Ramos (cell line): ENCODE measurements at regions not wholly inside any gene's neighbourhood (a gene's known extent, or its start where the extent isn't known, plus 50 kb on each side); places are given as distances from the start of the nearest gene placed in this dataset.

ENCODE experiments used
- in situ Hi-C: fragments of 300-500 bp; cut with MboI; formaldehyde crosslinking; loops from one replicate; pipeline ENCODE4 v1.14.3; 2022; ENCODE audit warnings: low sequenced_read_pairs; ENCODE audit not compliant: unreplicated experiment

DNA sequence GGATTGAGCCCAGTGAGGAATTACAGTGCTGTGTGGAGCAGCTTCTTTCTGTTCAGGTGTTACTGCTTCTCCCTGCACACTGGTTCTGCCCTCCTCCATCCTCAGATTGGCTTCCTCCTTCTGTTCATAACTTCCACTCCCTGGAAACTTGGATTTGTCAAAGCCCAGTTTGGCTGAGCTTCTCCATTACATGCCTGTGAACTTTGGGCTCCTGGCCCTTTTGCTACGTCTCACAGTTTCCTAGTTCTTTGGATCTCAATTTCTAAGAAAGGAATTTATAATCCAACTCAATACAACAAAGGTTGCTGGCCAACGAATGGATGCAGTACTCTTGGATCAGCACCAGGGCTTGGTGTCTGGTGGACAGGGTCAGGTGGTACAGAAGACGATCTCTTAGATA is 318.1 kb downstream of the RPS24 start:
- in situ Hi-C loops = no loop called here

DNA sequence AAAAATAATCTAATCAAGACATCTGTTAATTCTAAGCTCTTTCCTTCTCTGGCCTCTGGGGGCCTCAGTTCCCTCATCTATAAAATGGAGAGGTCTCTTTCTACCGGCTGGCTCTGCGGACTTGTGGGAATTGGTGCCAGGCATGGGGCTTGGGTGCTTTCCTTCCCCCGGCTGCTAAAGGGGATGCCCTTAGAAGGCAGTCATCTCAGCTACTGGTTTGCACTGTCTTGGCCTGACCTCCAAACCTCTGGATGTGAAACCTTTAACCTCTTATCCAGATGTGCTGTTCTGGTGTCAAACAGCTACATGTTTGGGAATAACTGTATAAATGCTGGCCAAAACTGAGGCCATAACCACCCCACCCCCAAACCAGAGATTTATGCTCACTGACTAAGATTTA is 320.0 kb downstream of the RPS24 start:
- in situ Hi-C loops = no loop called here

DNA sequence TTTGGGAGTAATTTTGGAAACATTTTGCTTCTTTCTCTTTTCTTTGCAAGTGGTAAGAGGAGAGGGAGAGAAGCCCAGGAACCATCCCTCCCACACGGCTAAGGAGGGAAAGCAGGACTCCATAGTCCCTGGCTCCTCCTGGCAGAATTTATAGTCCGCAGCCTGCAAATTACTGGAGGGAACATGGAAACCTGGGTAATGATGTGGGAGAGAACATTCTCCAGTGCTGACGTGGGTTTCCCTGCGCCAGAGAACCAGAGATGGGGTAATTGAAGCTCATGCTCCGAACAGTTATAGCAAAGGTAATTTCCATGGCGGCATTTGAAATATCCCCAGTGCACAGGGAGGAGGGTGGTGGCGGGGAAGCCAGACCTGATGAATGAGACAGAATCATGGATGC is 320.4 kb downstream of the RPS24 start:
- in situ Hi-C loops = no loop called here

DNA sequence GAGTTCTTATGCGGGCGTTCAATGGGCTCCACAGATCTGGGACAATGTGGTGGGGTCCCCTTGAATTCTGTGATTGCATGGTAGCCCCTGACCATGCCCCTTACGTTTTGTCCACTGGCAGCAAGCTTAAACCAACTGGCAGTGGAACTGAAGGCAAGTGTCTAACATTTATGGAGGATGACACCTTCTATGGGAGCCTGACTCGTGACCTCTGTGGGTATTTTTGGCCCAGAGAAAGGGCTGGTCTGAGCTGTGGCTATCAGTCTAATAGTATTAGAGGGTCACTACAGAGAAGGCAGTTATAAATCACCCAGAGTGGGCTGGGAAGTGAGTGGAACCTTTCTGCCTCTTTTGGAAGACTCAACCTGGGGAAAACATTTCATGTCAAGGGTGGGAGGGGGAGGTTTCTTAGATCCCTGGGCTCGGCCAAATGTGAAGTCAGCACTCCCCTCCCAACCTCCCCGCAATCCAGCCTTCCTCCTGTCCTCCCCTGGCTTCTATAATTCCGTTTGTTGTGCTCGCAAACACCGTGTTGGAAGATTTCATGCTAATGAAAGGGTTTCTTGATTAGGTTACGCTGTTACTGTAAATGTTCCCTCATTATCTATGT is 322.7 kb downstream of the RPS24 start:
- in situ Hi-C loops = no loop called here

DNA sequence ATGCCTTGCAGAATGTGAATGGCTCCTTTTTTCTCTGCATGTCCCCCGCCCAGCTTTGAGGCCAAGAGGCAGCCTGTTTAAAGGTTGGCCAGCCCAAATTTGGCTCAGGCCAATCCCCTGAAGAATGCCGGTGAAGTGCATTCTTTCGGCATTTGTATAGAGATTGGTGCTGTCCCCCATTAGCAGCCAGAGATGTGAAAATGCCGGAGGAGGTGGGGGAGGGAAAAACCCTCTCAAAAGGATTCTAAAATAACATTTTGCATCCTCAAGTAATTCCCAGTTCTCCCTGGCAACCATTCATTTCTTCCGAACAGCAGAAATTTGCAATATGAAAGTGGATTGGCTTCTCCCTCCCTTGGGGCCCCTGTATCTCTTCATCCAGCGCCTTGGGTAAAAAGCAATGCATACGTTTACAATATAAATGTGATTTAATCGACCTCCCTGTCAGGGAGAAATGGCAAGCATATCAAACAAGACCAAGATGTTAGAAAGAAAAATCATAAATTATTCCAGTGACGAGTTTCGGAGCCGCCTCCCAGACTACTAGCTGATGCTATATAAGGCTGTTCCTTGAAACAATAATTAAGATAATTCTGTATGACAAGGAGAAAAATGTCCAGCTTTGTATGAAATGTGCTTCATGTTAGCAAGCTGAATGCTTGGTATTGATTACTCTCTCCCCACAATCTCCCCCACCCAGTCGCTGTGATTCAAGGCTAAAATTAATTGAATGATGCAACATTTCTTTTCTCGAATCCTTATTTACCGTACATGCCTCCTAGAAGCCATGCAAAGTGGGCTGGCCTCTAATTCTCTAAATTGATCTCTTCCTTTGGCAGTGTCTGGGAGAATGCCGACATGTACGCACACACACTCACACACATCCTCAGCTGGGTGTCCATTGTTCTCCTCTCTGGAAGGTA is 323.7 kb downstream of the RPS24 start:
- in situ Hi-C loops = no loop called here

DNA sequence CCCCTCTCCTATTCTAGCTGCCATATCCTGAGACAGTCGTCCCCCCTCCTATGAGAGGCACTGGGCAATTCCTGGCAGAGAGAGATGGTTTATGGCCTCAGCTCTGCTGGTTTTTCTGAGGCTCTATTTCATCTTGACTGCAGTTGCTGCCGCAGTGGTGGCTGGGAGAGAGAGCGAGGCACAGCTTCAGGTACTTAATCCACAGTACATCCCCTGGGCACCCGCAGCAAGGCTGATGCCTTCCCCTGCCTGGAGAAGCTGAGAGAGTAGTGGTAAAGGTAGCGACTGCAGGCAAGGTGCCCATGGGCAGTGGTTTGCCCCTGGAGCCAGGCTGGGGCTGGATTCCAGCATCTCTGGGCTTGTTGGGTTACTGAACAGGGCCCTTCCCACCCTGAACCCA is 324.7 kb downstream of the RPS24 start:
- in situ Hi-C loops = no loop called here

DNA sequence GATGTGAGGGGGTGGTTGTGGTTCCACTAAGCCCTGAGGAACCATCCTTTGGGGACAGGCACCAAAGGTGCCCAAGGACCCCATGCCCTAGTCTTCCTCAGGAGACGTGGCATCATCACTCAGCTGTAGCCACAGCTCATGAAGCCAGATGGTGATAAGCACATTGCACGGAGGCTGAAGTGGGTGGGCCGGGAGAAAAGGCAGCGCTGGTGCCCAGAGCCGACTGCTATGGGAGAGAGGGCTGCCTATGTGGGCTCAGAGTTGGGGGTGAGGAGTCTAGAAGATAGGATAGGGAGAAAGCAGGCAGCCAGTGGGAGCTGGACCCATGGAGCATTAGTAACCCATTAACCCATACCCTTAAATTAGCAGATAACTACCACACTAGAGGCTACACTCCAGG is 325.3 kb downstream of the RPS24 start:
- in situ Hi-C loops = no loop called here

DNA sequence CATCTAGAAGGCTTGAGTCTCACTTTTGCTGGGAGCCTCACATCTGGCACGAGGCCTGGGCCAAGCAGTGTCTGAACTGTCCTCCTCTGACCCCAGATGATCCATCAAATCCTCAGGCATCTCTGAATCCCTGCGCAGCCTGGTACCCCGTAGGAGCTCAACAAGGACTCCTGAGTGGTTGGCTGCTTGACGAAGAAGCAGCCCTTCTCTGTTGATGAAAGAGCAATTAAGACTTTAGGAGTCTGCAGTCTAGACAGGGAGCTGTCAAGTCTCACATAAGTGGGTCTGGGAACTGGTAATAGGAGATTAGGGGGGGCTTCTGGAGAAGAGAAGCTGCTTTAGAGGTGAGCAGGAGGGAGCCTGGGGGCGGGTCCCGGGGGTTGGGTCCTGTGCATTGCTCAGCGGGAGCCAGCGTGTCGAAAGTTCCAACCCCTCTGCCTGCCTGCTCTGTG is 326.0 kb downstream of the RPS24 start:
- in situ Hi-C loops = no loop called here

DNA sequence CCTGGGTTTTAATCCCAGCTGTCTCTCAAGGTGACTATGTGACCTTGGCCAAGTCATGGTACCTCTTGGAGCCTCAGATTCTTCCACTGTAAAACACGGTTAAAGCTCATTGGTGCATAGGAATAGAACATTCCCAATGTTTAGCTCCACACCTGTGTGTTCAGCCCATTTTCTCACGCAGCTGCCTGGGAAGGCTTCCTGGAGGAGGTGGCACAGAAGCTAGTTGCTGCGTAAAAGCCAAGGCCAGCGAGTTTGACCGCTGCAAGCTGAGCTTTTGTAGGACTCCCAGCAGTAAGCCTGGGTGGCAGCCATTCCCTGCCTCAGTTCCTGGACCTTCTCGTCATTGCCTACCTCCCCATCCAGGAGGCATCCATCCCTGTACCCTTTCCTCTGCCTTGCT is 326.6 kb downstream of the RPS24 start:
- in situ Hi-C loops = no loop called here

DNA sequence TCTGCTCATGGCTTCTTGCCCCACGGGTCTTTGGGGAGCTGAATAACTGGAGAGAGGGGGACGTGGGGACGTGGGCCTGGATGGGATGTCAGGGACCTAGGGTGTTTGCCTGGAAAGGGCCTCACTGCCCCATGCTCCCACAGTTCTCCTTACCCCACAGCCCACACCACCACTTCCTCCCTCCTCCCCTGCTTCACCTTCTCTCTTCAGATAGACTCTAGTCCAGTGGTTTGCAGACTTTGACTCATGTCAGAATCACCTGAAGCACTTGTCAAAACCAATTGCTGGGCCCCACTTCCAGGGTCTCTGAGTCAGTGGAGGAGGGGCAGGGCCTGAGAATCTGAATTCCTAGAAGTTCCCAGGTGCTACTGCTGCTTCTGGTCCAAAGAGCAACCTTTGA is 327.4 kb downstream of the RPS24 start:
- in situ Hi-C loops = no loop called here

DNA sequence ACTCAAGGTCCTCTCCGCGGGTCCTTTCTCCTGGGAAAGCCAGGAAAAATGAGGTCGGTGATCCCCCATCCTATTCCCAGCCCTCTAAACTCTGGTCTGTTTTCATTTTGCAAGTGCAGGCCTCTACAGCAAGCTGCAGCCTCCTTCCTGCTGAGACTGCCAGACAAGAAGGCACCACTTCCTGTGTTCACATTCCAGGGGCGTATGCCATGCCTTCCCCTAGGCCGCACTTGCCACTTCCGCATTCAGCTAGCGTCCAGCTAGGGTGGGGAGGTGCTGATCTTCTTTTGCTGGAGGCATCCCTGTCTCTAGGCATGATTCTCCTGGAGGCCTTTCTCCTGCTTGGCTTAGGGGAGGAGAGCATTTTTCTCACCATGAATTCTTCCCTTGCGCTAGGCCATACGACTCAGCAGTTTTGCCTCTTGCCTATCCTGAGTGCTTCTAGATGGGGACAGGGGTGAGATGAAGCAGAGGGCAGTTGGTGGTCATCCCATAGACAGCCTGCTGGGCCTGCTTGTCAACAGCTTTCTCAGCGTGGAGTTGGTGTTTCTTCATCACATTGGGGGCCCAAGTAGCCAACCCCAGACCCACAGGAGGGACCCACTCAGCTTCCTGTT is 328.9 kb downstream of the RPS24 start:
- in situ Hi-C loops = no loop called here

DNA sequence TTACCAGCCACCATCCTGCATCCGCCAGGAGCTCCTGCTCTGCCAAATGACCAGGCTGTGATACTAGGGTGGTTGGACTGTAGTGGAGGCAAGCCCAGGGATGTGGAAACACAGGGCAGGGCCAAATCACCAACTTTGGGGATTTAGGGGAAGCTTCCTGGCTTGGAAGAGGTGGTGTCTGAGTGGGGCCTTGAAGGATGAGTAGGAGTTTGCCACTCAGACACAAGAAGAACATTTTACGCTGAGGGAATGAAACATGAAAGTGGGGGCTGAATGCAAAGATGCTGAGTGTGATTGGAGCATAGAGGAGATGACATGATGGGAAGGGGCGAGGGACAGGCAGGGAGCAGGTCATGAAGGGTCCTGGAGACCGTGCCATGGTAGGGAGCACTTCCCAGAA is 329.5 kb downstream of the RPS24 start:
- in situ Hi-C loops = no loop called here

DNA sequence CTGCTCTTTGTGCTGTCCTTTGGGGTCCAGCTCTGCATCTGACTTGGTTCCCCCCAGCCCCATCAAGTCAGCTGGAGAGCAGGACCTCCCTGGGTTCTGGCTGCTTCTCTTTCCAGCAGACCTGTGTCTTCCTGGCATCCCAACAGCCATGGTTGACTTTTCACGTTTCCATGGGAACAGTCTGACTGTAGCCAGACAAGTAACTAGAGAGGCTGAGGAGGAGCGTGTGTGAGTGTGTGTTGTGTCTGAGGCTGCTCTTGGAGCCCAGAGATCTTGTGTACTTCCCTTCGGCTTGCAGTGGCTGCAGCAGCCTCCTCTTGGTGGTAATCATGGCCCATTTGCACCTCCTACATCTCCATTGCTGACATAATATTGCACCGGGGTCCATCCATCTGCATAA is 332.0 kb downstream of the RPS24 start:
- in situ Hi-C loops = no loop called here

DNA sequence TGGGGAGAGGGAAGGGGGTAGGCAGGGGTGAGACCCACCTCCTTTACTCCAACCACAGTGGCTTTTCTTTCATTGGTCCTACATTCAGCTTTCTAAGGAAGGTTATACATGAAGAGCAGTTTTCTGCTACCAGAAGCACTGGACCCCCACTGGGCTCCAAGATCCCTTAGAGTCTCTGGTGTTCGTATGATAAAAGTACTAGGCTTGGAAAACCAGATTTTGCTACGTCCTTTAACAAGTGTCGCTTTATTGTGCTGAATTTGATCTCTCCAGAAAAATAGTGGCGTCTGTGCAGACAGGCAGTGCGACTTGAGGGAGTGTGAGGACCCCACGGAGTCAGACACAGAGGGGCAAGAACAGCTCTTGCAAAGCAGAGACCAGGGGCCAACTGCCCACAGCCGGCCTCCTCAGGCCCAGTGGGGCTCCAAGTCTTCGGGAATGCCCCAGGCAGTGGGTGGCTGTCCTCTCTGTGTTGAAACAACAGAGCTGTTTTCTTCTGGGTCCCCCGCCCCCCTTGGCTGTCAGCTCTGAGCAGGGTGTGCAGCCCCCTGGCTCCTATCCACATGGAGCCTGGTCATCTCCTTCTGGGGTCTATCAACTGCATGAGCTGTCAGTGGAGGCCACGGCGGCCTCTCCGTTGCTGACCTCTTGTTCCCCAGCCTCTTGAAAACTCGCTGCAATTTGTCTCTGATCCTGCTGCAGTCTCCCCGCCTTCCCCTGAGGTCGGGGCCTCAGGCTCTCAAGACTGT is 333.2 kb downstream of the RPS24 start:
- in situ Hi-C loops = no loop called here

DNA sequence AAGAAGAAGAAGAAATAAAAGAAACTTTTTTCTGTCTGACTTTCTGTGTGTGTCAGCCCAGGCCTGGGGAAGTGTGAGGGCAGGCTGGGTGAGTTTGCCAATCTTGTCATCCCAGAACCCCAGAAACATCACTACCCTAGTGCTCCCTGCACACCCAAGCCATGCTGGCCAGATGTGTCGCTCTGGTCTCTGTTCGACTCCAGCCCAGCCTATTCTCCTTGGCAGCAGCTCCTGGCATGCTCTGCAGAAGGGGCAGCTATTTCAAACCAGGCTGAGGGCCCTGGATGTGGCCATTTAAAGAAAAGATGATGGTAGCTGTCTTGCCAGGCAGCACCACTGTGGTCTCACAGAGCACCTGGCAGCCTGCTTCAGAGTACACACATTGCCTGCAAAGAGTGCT is 334.1 kb downstream of the RPS24 start:
- in situ Hi-C loops = no loop called here

DNA sequence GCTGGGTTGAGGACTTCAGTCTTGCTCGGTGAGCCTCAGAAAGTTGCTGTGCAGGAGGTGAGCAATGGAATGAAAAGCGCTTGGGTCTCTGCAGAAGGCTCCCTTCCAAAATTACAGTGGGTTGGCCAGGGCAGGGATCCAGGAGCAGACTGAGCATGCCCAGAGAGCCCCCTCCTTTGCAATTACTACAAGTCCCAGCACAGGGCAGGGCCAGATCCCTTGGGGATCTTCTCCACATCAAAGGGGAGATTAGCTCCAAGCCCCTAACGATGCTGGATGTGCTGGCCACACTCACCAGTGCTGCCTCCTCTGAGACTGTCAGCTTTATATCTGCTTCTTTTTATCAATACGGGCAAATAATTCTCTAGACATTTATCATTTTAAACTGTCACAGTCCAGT is 337.5 kb downstream of the RPS24 start:
- in situ Hi-C loops = no loop called here

DNA sequence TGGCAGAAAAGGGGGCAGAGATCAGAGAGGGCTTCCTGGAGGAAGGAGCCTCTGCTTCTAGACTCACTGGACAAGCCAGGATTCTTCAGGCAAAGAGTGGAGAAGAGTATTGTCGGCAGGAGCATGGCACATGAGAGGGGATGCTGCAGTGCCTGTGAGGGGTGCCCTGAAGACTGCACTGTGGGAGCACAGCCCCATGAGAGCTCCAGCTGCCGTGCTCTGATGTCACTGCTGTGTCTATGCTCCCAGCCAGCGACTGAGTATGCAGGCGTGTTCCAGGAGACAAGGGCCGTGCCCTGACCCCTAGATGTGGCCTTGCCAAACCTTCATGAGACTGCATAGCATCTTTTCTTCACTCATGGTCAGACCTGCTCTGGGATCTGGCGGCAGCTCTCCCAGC is 339.1 kb downstream of the RPS24 start:
- in situ Hi-C loops = no loop called here

DNA sequence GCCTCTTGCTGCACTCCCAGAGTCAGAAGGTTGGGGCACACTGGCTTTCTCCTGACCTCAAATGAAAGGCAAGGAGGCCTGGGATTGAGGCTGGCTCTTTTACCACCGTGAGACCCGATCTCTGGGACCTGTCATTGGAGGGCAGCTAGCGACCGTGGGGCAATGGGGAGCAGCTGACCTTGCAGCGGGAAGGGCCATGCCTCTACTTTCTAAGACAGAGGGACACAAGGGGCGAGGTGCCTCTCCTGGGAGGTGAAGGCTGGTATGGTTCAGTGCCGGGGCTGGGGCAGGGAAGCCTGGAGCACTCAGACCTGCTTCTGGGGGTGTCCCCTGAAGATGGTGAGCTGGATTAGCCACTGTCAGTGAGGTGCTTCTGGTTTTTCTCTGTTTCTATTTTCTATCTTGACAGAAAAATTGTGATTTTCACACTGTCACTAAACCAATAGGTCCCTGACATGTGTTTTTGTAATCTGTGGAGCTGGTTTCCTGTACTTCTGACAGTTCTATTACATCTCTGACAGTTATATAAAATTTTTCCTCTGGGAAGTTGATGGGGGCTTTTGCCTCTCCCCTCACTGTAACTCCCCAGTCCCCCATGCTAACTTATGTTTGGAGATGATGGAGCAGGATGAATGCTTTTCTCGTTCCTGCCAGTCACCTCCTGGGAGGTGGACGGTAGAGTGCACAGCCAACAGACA is 340.8 kb downstream of the RPS24 start:
- in situ Hi-C loops = no loop called here

DNA sequence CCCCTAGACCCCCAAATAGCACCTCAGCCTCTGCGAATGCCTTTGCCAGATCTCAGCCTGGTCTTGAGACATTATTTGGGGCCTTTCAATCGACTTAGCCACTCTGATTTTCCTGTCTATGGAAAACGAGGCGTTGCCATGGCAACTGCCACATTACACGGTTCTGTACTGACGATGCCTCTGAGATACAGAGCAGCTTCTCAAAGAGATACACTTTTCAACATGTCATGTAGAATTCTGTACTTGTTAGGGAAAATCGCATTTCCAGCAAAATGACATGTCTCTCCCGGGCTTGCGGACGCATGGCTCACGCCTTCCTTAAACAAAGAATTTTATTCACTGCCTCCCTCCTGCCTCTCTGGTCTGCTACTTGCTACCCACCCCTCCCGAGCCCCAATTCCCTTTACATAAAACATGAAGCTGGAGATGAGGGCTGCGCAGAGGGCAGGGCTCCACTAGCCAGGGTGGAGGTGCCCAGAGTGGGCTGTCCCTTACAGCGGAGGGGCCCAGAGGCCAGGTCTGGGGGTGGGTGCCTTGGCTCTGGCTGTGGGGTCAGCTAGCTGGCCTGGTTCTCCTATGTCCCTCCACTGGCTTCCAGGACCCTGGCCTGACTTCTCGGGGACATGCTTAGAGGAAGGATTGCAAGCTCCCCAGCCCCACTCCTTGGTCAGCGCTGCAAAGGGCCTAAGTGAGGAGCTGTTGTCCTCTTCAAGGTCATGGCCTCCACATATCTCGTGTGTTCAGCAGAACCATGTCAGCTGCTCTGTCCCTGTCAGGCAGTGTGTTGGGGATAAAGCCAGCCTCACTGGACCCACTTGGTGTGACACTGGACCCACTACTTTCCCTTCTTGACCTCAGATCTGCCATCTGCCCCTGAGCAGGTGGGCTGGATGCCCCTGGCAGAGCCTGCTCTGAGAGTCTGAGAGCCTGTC is 342.5 kb downstream of the RPS24 start:
- in situ Hi-C loops = no loop called here
